Peyer's patch (tissue), 4 donors: ENCODE measurements at regions not wholly inside any gene's neighbourhood (a gene's known extent, or its start where the extent isn't known, plus 50 kb on each side); places are given as distances from the start of the nearest gene placed in this dataset.

Experiments
- DNase-seq, 3 donors: peaks; one replicate each; pipeline ENCODE4 v3.0.0-alpha.2; 2017 to 2019
- H3K27ac ChIP-seq, 4 donors: fragments of 200-600 bp; sonication (generic); one replicate each; pipeline ENCODE4 v1.5.1; 2016 to 2019
- H3K27me3 ChIP-seq, 2 donors: fragments of 200-600 bp; sonication (generic); one replicate each; pipeline ENCODE4 v1.5.1; 2019
- H3K36me3 ChIP-seq, 3 donors: fragments of 200-600 bp; sonication (generic); one replicate each; pipeline ENCODE4 v1.5.1; 2016 to 2019
- H3K4me1 ChIP-seq, 4 donors: fragments of 200-600 bp; sonication (generic); one replicate each; pipeline ENCODE4 v1.5.1; 2016 to 2019
- H3K4me3 ChIP-seq, 4 donors: fragments of 200-600 bp; sonication (generic); 1 replicate in 3 of 4; 2 replicates in 1 of 4; pipeline ENCODE4 v1.5.1; 2016 to 2019; ENCODE audit warnings: mild to moderate bottlenecking in 1 of 4
- H3K9me3 ChIP-seq, 4 donors: fragments of 200-600 bp; sonication (generic); one replicate each; pipeline ENCODE4 v1.5.1; 2016 to 2019; ENCODE audit warnings: mild to moderate bottlenecking in 1 of 4
- CTCF ChIP-seq, 6 experiments: fragments of 450-650 bp in 4 of 6; fragments of 200-600 bp in 2 of 6; sonication (generic) in 1 of 6; IDR thresholded peaks; one replicate each; pipeline ENCODE4 v1.5.1; 2017 to 2019; ENCODE audit warnings: antibody characterized with exemption in 6 of 6, mild to moderate bottlenecking in 3 of 6, moderate library complexity in 1 of 6
- POLR2A ChIP-seq, 2 donors: fragments of 450-650 bp; IDR thresholded peaks; one replicate each; pipeline ENCODE4 v1.5.1; 2017; ENCODE audit warnings: antibody characterized with exemption in 2 of 2, mild to moderate bottlenecking in 2 of 2, moderate library complexity in 2 of 2

- H3K9me3 ChIP-seq, result no peaks in the 10 kb centered on the region
- no peak for DNase-seq
- no peak overlapping the region for H3K27ac ChIP-seq
- H3K36me3 ChIP-seq, result no peaks in the 10 kb centered on the region
- no peaks in the 10 kb centered on the region for H3K4me1 ChIP-seq
- H3K27me3 ChIP-seq, result no peaks in the 10 kb centered on the region
- TF ChIP-seq CTCF (IDR thresholded peaks at IDR 0.05) (no peak), POLR2A (IDR thresholded peaks at IDR 0.05) (no peak)
- no peak overlapping the region for H3K4me3 ChIP-seq
Observed at GRCh38 chr13:105297839-105298238, 1237.6 kb downstream of the EFNB2 start.

GRCh38 chr13:105291987-105292386 is 1243.5 kb downstream of the EFNB2 start:
- DNase-seq, result no peak
- H3K27me3 ChIP-seq, result no peaks in the 10 kb centered on the region
- no peak overlapping the region for H3K27ac ChIP-seq
- H3K4me3 ChIP-seq, result no peak overlapping the region
- no peaks in the 10 kb centered on the region for H3K36me3 ChIP-seq
- H3K9me3 ChIP-seq, result no peaks in the 10 kb centered on the region
- no peak for TF ChIP-seq POLR2A (IDR thresholded peaks at IDR 0.05)
- no peak for TF ChIP-seq CTCF (IDR thresholded peaks at IDR 0.05)
- H3K4me1 ChIP-seq, result no peaks in the 10 kb centered on the region

- H3K36me3 ChIP-seq, result no peaks in the 10 kb centered on the region
- H3K4me3 ChIP-seq, result no peak overlapping the region
- no peaks in the 10 kb centered on the region for H3K4me1 ChIP-seq
- H3K27me3 ChIP-seq, result no peaks in the 10 kb centered on the region
- TF ChIP-seq CTCF (IDR thresholded peaks at IDR 0.05), result no peak
- TF ChIP-seq POLR2A (IDR thresholded peaks at IDR 0.05), result no peak
- H3K27ac ChIP-seq, result no peak overlapping the region
- no peaks in the 10 kb centered on the region for H3K9me3 ChIP-seq
- no peak for DNase-seq
Observed at GRCh38 chr13:105290596-105290995, 1244.9 kb downstream of the EFNB2 start.

- TF ChIP-seq POLR2A (IDR thresholded peaks at IDR 0.05) (no peak), CTCF (IDR thresholded peaks at IDR 0.05) (no peak)
- Histone ChIP-seq H3K4me1 (no peaks in the 10 kb centered on the region), H3K27ac (no peak overlapping the region), H3K27me3 (no peaks in the 10 kb centered on the region), H3K9me3 (no peaks in the 10 kb centered on the region), H3K36me3 (no peaks in the 10 kb centered on the region), H3K4me3 (no peak overlapping the region)
- DNase-seq, result no peak
Observed at GRCh38 chr13:105285526-105285925, 1249.9 kb downstream of the EFNB2 start.

- no peak for DNase-seq
- TF ChIP-seq CTCF (IDR thresholded peaks at IDR 0.05), result no peak
- no peaks in the 10 kb centered on the region for H3K27me3 ChIP-seq
- H3K4me3 ChIP-seq, result no peak overlapping the region
- no peak overlapping the region for H3K27ac ChIP-seq
- no peaks in the 10 kb centered on the region for H3K4me1 ChIP-seq
- no peaks in the 10 kb centered on the region for H3K36me3 ChIP-seq
- no peaks in the 10 kb centered on the region for H3K9me3 ChIP-seq
Observed at GRCh38 chr13:105282406-105283285, 1252.8 kb downstream of the EFNB2 start.
